ENCODE measurements at regions not wholly inside any gene's neighbourhood (a gene's known extent, or its start where the extent isn't known, plus 50 kb on each side); places are given as distances from the start of the nearest gene placed in this dataset.

DNA sequence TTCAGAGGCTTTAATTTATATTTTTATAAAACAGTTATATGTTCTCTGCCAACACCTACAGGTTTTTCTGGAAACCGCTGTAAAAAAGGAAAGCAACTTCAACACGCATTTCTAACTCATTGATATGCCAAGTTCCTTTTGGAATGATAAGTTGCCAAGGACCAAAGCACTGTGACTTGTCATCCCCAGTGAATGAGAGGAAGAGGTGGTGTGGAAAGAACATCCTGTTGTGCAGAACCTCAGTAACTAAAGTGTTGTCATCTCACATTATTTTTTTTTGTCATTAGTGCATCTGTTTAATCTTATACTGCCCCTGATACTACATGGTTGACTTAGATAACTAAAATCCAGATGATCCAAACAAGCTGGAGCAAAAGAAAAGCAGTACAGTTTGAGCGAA lies 96.0 kb upstream of the NEUROD1 start (continued):
- no peak for TF ChIP-seq CUX1 (CRISPR knock-in tag; IDR thresholded peaks at IDR 0.05)
- no peak for TF ChIP-seq STAT5B (CRISPR knock-in tag; IDR thresholded peaks at IDR 0.05)
- TF ChIP-seq ZBTB26 (CRISPR knock-in tag; IDR thresholded peaks at IDR 0.05): no peak
- no peak for TF ChIP-seq PTBP1 (IDR thresholded peaks at IDR 0.05; ENCODE audit: low read depth, low read length)
- TF ChIP-seq NRF1 (conservative IDR thresholded peaks at IDR 0.05 in 1 of 2, IDR thresholded peaks at IDR 0.05 in 1 of 2): no peak
- no peak for TF ChIP-seq ZNF764 (CRISPR knock-in tag; IDR thresholded peaks at IDR 0.05; ENCODE audit: low read depth)
- no peak for TF ChIP-seq TCFL5 (CRISPR knock-in tag; conservative IDR thresholded peaks at IDR 0.05)
